NT2/D1 (cell line): ENCODE measurements at regions not wholly inside any gene's neighbourhood (a gene's known extent, or its start where the extent isn't known, plus 50 kb on each side); places are given as distances from the start of the nearest gene placed in this dataset.

Experiments used
- DNase-seq: peaks from one replicate; pipeline ENCODE4 v3.0.0-alpha.2; 2011; ENCODE audit warnings: low read depth, low spot score
- H3K27me3 ChIP-seq: 2 replicates; pipeline ENCODE4 v1.6.0; 2011; ENCODE audit warnings: mild to moderate bottlenecking; ENCODE audit not compliant: insufficient read length, insufficient read depth
- H3K36me3 ChIP-seq: 2 replicates; pipeline ENCODE4 v1.6.1; 2011; ENCODE audit warnings: mild to moderate bottlenecking, low read length, mixed read lengths; ENCODE audit not compliant: insufficient read depth, insufficient read length
- H3K4me1 ChIP-seq: 2 replicates; pipeline ENCODE4 v1.5.1; 2011; ENCODE audit not compliant: insufficient read depth, insufficient read length
- H3K4me3 ChIP-seq: 2 replicates; pipeline ENCODE4 v1.5.1; 2011; ENCODE audit warnings: low read depth; ENCODE audit not compliant: insufficient read length
- H3K9ac ChIP-seq: 2 replicates; pipeline ENCODE4 v1.6.0; 2011; ENCODE audit warnings: low read depth; ENCODE audit not compliant: insufficient read length
- H3K9me3 ChIP-seq: 2 replicates; pipeline ENCODE4 v1.5.1; 2011; ENCODE audit warnings: mild to moderate bottlenecking, low read length; ENCODE audit not compliant: insufficient read depth
- SUZ12 ChIP-seq: IDR thresholded peaks from 2 replicates; pipeline ENCODE4 v1.6.1; 2011; ENCODE audit not compliant: insufficient read length, insufficient read depth; ENCODE audit errors: extremely low read depth
- YY1 ChIP-seq: IDR thresholded peaks from 2 replicates; pipeline ENCODE4 v1.6.1; 2011; ENCODE audit not compliant: insufficient read length, insufficient read depth
- ZNF274 ChIP-seq: IDR thresholded peaks from 2 replicates; pipeline ENCODE4 v1.6.1; 2011; ENCODE audit warnings: mild to moderate bottlenecking, low read depth, low read length

- no peak for DNase-seq
- H3K9me3 ChIP-seq: no peaks in the 10 kb centered on the region
- H3K9ac ChIP-seq: no peak overlapping the region
- H3K4me1 ChIP-seq: peaks cover 4% of the 10 kb centered on the region
- H3K36me3 ChIP-seq: peaks cover 3% of the 10 kb centered on the region
- H3K4me3 ChIP-seq: no peak overlapping the region
- TF ChIP-seq YY1: no peak
- TF ChIP-seq SUZ12: no peak
- no peak for TF ChIP-seq ZNF274
- H3K27me3 ChIP-seq: no peaks in the 10 kb centered on the region
Observed at GRCh38 chr7:86953219-86953618, 106.2 kb downstream of the ELAPOR2 start.

- Histone ChIP-seq H3K9ac (no peak overlapping the region), H3K9me3 (no peaks in the 10 kb centered on the region), H3K36me3 (peaks cover 3% of the 10 kb centered on the region), H3K4me1 (peaks cover 4% of the 10 kb centered on the region), H3K27me3 (no peaks in the 10 kb centered on the region), H3K4me3 (no peak overlapping the region)
- no peak for TF ChIP-seq YY1
- no peak for TF ChIP-seq ZNF274
- no peak for TF ChIP-seq SUZ12
- DNase-seq: no peak
Observed at GRCh38 chr7:86951895-86952294, 107.6 kb downstream of the ELAPOR2 start.

DNA sequence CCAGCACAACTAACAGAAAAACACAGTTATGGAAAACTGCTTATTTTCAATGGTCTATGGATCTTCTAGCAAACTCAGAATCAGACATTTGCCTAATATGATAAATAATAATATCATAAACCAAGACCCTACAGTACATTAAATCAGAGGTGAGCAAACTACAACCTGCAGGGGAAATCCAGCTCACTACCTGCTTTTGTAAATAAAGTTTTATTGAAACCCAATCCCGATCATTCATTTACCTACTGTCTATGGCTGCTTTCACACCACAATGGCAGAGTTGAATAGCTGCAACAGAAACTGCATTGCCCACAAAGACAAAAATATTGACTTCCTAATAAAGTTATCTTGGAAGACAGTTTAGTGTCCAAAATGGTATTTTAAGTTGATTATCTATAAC is 108.5 kb downstream of the ELAPOR2 start:
- Histone ChIP-seq H3K36me3 (peaks cover 3% of the 10 kb centered on the region), H3K4me3 (no peak overlapping the region), H3K27me3 (no peaks in the 10 kb centered on the region), H3K9ac (no peak overlapping the region), H3K4me1 (peaks cover 4% of the 10 kb centered on the region), H3K9me3 (no peaks in the 10 kb centered on the region)
- DNase-seq: no peak
- TF ChIP-seq YY1: no peak
- no peak for TF ChIP-seq SUZ12
- no peak for TF ChIP-seq ZNF274

DNA sequence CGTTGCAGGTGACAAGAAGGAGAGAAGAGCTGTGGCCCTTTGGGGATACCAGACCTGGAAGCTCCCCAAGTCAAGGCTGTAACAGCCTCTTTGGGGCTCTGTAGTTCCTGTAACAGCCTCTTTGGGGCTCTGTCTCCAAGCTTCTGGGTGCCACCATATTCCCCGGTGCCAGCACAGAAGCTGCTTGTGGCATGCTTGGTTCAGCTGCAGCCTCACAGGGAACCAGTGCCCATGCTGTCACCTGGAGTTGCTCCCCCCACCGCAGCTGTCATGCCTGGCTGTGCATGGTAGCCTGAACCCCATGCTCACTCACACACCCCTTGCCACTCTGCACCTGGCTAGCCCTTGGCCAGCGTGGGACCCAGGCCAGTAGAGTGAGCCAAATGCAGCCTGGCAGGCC is 109.1 kb downstream of the ELAPOR2 start:
- DNase-seq: no peak
- no peak for TF ChIP-seq SUZ12
- no peak for TF ChIP-seq ZNF274
- no peak for TF ChIP-seq YY1
- Histone ChIP-seq H3K9ac (no peak overlapping the region), H3K9me3 (no peaks in the 10 kb centered on the region), H3K4me1 (peaks cover 4% of the 10 kb centered on the region), H3K36me3 (peaks cover 3% of the 10 kb centered on the region), H3K27me3 (no peaks in the 10 kb centered on the region), H3K4me3 (no peak overlapping the region)

GRCh38 chr7:86949779-86950260 is 109.6 kb downstream of the ELAPOR2 start:
- H3K4me3 ChIP-seq: no peak overlapping the region
- no peak for DNase-seq
- peaks cover 3% of the 10 kb centered on the region for H3K36me3 ChIP-seq
- TF ChIP-seq YY1 (no peak), ZNF274 (no peak), SUZ12 (no peak)
- no peaks in the 10 kb centered on the region for H3K27me3 ChIP-seq
- H3K9me3 ChIP-seq: no peaks in the 10 kb centered on the region
- H3K4me1 ChIP-seq: peaks cover 4% of the 10 kb centered on the region
- H3K9ac ChIP-seq: no peak overlapping the region

DNA sequence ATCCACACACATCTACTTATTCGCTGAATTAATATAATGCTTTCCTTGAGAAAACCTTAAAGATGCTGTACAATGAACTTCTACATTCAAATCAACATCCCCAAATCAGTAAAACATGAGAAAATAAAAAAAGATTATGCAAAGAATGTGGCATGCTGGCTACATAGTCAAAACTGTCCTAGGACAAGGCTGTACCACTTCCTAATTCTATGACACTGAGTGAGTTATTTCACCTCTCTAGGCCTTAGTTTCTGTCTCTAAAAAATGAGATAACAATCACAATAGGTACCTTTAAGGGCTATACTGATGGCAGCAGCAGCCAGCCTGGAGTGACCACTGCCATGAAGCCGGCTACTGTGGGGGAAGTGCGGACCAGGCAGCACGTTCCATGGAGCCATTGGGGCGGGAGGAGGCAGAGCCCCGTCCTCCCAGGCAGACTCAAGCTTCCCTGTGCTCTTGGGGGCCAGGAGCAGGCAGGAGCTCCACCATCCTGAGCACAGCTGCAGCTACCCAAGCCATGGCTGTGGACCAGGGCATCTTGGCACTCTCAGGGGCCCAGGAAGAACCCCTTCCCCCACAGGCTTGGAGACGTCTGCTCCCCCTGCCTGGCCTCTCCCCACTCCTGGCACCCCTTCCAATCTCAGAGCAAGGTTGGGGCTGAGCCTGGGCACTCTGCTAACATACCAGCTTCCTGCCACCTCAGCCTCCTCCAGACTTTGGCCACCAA is 110.2 kb downstream of the ELAPOR2 start:
- TF ChIP-seq SUZ12 (no peak), ZNF274 (no peak), YY1 (no peak)
- no peaks in the 10 kb centered on the region for H3K9me3 ChIP-seq
- no peak overlapping the region for H3K9ac ChIP-seq
- DNase-seq: no peak
- peaks cover 3% of the 10 kb centered on the region for H3K36me3 ChIP-seq
- H3K4me3 ChIP-seq: no peak overlapping the region
- peaks cover 4% of the 10 kb centered on the region for H3K4me1 ChIP-seq
- H3K27me3 ChIP-seq: no peaks in the 10 kb centered on the region

- Histone ChIP-seq H3K4me3 (no peak overlapping the region), H3K27me3 (no peaks in the 10 kb centered on the region), H3K36me3 (peaks cover 3% of the 10 kb centered on the region), H3K4me1 (peaks cover 4% of the 10 kb centered on the region), H3K9ac (no peak overlapping the region), H3K9me3 (no peaks in the 10 kb centered on the region)
- no peak for DNase-seq
- TF ChIP-seq YY1 (no peak), SUZ12 (no peak), ZNF274 (no peak)
Observed at GRCh38 chr7:86947929-86948328, 111.5 kb downstream of the ELAPOR2 start.

DNA sequence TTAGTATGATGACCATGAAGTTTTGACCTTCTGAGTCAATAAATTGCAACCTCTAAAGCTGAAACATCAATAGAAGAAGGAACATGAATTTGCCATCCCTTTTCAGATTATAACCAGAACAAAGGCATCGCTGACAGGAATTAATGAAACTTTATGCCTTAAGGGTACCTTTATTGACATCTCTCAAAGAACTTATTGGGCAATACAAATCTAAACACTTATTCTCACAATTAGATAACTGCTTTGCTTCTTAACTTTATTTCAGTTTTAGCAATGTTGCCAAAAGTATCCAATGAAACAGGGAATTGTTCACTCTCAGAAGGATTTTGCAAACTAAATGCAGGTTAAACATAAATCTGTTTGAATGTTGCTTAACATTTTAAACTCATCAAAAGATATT is 116.0 kb downstream of the ELAPOR2 start:
- peaks cover 5% of the 10 kb centered on the region for H3K36me3 ChIP-seq

More for the DNA sequence above, 116.0 kb downstream of the ELAPOR2 start:
- Histone ChIP-seq H3K4me1 (no peaks in the 10 kb centered on the region), H3K9ac (no peak overlapping the region), H3K9me3 (no peaks in the 10 kb centered on the region), H3K27me3 (no peaks in the 10 kb centered on the region), H3K4me3 (no peak overlapping the region)
- no peak for DNase-seq
- no peak for TF ChIP-seq SUZ12
- TF ChIP-seq ZNF274: no peak
- no peak for TF ChIP-seq YY1
